Lower leg skin (tissue), 3 donors: ENCODE measurements at regions not wholly inside any gene's neighbourhood (a gene's known extent, or its start where the extent isn't known, plus 50 kb on each side); places are given as distances from the start of the nearest gene placed in this dataset.

Source experiments
- POLR2A ChIP-seq, 2 donors: fragments of 450-650 bp; IDR thresholded peaks; one replicate each; pipeline ENCODE4 v1.6.1; 2016 to 2017; ENCODE audit warnings: antibody characterized with exemption in 2 of 2, mild to moderate bottlenecking in 1 of 2, moderate library complexity in 1 of 2
- TF ChIP-seq, protein P1 (sequence below), 3 donors: fragments of 450-650 bp; IDR thresholded peaks; one replicate each; pipeline ENCODE4 v1.5.1; 2016; ENCODE audit warnings: antibody characterized with exemption in 3 of 3, mild to moderate bottlenecking in 3 of 3, moderate library complexity in 2 of 3

DNA sequence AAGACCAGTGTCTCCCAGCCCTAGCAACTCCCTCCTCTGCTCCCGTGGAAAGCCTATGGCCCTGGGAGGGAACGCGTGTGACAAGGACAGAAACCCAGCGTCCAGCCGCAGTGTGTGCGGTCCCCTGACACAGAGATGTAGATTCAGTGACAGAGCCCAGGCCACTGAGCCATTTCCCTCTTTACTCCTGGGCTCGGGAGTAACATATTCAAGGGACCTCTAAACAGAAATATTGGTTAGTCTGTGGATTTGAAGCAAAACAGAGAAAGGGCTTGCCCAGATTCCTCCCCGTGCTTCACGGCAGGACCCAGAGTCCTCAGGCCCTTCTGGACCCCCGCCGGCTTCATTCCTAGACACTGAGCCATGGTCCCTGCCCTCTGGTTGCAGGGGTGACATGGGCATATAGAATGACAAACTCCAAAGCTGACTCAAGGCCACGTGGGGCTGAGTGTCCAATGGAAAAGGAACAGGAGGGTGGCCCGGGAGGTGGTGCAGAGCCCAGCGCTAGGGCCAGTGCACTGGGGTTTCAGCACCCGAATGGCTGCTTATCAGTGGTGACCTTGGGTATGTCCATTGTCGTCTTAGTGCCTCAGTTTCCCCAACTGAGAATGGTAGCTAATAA lies 248.2 kb downstream of the QKI start:
- TF ChIP-seq POLR2A (IDR thresholded peaks at IDR 0.05), result no peak
- TF ChIP-seq, protein P1, sequence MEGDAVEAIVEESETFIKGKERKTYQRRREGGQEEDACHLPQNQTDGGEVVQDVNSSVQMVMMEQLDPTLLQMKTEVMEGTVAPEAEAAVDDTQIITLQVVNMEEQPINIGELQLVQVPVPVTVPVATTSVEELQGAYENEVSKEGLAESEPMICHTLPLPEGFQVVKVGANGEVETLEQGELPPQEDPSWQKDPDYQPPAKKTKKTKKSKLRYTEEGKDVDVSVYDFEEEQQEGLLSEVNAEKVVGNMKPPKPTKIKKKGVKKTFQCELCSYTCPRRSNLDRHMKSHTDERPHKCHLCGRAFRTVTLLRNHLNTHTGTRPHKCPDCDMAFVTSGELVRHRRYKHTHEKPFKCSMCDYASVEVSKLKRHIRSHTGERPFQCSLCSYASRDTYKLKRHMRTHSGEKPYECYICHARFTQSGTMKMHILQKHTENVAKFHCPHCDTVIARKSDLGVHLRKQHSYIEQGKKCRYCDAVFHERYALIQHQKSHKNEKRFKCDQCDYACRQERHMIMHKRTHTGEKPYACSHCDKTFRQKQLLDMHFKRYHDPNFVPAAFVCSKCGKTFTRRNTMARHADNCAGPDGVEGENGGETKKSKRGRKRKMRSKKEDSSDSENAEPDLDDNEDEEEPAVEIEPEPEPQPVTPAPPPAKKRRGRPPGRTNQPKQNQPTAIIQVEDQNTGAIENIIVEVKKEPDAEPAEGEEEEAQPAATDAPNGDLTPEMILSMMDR (IDR thresholded peaks at IDR 0.05), result no peak
